ENCODE measurements at regions not wholly inside any gene's neighbourhood (a gene's known extent, or its start where the extent isn't known, plus 50 kb on each side); places are given as distances from the start of the nearest gene placed in this dataset.

- TF ChIP-seq CTCF (IDR thresholded peaks at IDR 0.05; ENCODE audit: borderline replicate concordance, insufficient read depth, low read depth, low read length), result no peak
- H3K4me3 ChIP-seq (ENCODE audit: low read depth, low read length), result no peak overlapping the region
Measured at GRCh38 chr7:130882396-130882795, 148.4 kb upstream of the KLF14 start.

GRCh38 chr7:130883928-130884327, 149.9 kb upstream of the KLF14 start:
- no peak overlapping the region for H3K4me3 ChIP-seq (ENCODE audit: low read depth, low read length)
- no peak for TF ChIP-seq CTCF (IDR thresholded peaks at IDR 0.05; ENCODE audit: borderline replicate concordance, insufficient read depth, low read depth, low read length)

- H3K4me3 ChIP-seq (ENCODE audit: low read depth, low read length), result no peak overlapping the region
- no peak for TF ChIP-seq CTCF (IDR thresholded peaks at IDR 0.05; ENCODE audit: borderline replicate concordance, insufficient read depth, low read depth, low read length)
Measured at GRCh38 chr7:130884437-130885417, 150.7 kb upstream of the KLF14 start.

GRCh38 chr7:130886438-130887135, 152.6 kb upstream of the KLF14 start:
- H3K4me3 ChIP-seq (ENCODE audit: low read depth, low read length), result no peak overlapping the region
- TF ChIP-seq CTCF (IDR thresholded peaks at IDR 0.05; ENCODE audit: borderline replicate concordance, insufficient read depth, low read depth, low read length), result no peak

- no peak for TF ChIP-seq CTCF (IDR thresholded peaks at IDR 0.05; ENCODE audit: borderline replicate concordance, insufficient read depth, low read depth, low read length)
- no peak overlapping the region for H3K4me3 ChIP-seq (ENCODE audit: low read depth, low read length)
Measured at GRCh38 chr7:130887182-130887956, 153.4 kb upstream of the KLF14 start.

GRCh38 chr7:130887957-130888371, 154.0 kb upstream of the KLF14 start:
- no peak for TF ChIP-seq CTCF (IDR thresholded peaks at IDR 0.05; ENCODE audit: borderline replicate concordance, insufficient read depth, low read depth, low read length)
- H3K4me3 ChIP-seq (ENCODE audit: low read depth, low read length), result no peak overlapping the region
